HG03469 (cell line): ENCODE measurements at regions not wholly inside any gene's neighbourhood (a gene's known extent, or its start where the extent isn't known, plus 50 kb on each side); places are given as distances from the start of the nearest gene placed in this dataset.

ENCODE experiments used
- ATAC-seq: cut with Tn5 transposase; IDR thresholded peaks from one replicate; pipeline ENCODE4 v1.9.1; 2021; ENCODE audit warnings: mild to moderate bottlenecking, moderate library complexity, moderate number of reproducible peaks; ENCODE audit not compliant: unreplicated experiment

DNA sequence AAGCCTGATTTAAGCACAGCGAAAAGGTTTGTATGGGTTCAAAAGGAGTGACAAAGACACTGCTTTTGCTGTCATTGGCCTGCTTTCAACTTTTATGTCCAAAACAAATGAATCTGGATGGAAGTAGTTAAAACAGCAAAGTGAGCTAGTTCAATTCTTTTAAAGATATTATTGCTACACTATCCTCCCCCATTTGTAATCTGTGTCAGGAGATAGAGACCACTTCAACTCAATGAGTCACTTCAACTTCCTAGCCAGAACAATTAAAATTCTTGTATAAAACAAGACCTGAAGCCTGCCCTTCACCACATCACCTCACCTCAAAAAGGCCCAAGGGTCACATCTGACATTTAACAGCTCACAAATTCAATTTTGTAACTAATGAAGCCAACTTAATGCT, 364.1 kb upstream of the LYPLAL1 start:
- ATAC-seq = no peak

- ATAC-seq = no peak
Observed at GRCh38 chr1:218810306-218810705, 363.4 kb upstream of the LYPLAL1 start.

GRCh38 chr1:218811497-218811896, 362.2 kb upstream of the LYPLAL1 start:
- no peak for ATAC-seq

DNA sequence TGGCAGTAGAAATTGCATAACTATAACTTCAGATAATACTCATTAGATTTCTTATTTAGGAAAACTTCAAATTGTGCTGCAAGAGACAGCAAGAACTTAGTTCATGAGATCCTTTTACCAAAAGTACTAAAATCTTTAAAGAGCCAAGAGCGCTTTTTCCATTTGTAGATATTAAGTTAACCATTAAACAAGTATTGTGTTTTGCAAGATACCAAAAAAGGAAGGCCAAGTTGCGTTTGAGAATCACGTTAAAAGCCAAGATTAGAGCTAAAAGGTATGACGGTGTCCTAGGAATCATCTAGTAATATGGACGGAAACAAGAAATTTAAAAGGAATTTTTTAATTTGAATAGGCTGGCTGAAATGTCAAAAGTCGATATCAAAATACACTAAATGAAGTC, 361.3 kb upstream of the LYPLAL1 start:
- ATAC-seq = no peak

DNA sequence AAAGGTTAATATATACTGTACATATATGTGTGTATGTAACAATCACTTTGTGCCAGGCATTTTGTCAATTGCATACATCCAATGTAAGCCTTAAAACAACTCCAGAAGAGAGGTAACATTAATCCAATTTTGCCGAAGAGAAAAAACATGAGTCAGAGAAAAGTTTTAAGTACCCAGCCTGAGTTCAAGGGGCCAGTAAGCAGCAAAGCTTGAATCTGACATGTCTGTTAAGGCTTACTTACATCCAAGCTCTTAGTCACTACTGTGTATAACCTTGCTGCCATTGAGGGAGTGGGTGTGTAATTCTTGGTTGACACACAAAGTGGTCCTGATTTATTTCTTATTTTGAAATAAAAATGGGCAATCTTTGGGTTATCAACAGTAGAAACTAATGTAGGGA, 360.4 kb upstream of the LYPLAL1 start:
- ATAC-seq = no peak

- ATAC-seq = no peak
Observed at GRCh38 chr1:218815076-218815475, 358.6 kb upstream of the LYPLAL1 start.

DNA sequence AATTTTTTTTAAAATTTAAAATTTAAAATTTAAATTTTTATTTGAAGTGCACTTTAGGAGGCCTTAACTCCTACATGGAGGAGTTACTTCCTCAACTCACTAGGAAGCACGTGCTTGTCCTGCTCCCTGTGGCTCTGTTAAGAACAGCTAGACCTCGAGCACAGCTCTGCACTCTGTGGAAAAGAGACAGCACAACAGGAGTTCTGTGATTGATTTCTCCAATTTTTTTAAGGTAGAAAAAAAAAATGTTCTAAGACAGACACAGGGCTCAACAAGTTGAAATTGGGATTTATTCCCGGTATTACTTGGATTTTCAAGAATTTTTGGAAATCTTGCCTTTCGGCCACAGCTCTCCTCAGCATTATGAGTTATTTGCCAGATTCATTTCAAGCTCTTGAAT, 356.6 kb upstream of the LYPLAL1 start:
- no peak for ATAC-seq

DNA sequence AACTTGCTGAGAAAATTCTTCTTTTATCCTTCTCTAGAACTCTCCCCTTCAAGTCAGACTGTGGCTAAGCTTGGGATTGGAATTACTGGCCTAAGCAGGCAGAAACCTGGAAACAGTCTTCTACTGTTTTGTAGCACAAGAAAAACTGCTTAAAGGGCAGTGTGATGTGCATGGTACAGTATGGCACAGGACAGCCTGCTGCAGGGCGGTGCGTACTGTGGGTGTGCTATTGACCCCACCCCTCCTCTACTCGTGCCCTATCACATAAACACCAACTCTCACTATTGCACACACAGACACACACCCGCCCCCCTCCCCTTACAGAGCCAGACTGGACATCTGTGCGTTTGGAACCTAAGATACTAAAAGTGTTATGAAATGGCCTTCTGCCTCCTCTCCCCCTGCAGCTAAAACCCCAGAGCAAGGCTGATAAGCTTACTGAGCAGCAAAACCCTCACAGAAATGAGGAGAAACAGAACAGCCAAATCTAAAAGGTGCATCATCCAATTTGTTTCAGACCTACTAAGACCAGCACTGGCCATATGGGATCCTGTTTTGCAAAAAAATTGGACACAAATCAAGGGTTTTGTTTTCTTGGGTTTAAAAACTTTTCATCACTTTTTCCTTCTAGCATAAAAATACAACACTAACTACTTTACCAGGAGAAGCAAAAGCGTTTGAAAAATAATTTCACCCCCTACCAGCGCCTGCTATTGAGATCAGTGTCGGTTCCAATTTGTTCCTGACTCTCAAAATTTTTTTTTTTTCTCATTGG, 355.8 kb upstream of the LYPLAL1 start:
- ATAC-seq = no peak

GRCh38 chr1:218823291-218823900, 350.3 kb upstream of the LYPLAL1 start:
- no peak for ATAC-seq

DNA sequence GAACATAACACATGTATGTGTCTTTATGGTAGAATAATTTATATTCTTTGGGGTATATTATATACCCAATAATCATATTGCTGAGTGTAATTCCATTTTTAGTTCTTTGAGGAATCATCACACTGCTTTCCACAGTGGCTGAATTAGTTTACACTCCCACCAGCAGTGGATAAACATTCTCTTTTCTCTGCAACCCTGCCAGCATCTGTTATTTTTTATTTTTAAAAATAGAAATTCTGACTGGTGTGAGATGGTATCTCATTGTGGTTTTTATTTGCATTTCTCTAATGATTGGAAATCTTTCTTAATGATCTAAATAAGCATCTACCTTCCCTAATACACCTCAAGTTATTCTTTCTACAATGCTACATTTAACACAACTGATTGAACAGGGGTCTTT, 346.2 kb upstream of the LYPLAL1 start:
- no peak for ATAC-seq

DNA sequence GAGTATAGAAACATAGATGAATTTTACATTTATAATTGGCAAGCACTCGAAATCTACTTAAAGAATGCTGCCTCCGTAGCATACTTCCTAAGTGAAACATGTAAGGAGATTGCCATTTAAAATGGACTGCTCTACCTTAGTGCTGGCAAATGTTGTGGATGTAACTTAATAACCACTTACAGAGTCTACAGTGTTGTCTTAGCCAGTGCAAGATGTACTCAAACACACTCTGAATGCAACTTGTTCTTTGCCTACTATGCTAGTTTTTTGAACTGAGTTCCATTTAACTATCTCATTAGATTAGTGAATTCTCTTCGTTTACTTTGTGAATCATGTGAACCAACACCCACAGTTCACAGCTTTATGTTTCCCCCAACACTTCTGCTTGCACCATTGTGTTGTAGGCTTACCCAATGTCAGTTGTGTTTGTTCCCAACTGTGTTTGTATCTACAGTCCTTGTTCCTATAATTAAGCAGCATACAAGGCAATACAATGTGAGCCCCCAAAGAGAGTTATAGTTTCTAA, 345.5 kb upstream of the LYPLAL1 start:
- no peak for ATAC-seq

- ATAC-seq = no peak
Observed at GRCh38 chr1:218829097-218829496, 344.6 kb upstream of the LYPLAL1 start.

DNA sequence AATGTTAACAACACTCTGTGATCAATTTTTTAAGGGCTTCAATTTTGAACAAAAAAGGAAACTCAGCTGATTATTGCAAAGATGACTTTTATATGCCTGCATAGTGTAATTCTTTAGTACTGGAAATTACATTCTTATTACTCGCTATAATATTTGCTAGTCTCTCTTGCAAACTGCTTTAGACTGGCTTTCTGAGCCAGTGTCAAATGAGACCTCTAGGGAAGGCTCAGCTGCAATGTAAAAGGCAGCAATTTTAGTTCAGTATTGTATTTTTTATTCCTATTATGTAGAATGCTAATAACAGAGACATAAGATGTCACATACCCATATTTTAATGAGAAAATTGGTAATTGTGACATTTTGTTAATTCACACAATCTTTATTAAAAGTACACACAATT, 338.1 kb upstream of the LYPLAL1 start:
- no peak for ATAC-seq

- ATAC-seq = no peak
Observed at GRCh38 chr1:218836264-218836663, 337.4 kb upstream of the LYPLAL1 start.

- no peak for ATAC-seq
Observed at GRCh38 chr1:218837051-218837450, 336.6 kb upstream of the LYPLAL1 start.

DNA sequence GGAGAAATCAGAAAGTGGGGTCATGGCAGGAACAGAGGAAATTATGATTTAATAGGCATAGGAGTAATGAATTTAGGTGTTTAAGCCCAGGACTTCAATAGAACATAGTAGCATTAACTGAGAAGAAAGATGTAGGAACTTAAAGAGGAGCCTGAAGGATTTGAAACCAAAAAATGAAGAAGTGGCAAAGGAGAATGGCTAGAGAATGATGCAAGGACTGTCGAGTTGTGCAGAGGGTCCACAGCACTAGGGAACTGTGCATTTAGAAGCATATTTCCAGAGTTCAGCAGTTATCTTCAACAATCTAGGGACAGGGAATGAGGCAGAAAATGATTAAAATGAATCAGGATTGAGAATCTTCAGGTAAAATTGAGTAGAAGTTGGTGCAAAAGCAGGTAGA, 328.1 kb upstream of the LYPLAL1 start:
- no peak for ATAC-seq

GRCh38 chr1:218846181-218846580, 327.5 kb upstream of the LYPLAL1 start:
- no peak for ATAC-seq

- no peak for ATAC-seq
Observed at GRCh38 chr1:218847089-218847768, 326.4 kb upstream of the LYPLAL1 start.

DNA sequence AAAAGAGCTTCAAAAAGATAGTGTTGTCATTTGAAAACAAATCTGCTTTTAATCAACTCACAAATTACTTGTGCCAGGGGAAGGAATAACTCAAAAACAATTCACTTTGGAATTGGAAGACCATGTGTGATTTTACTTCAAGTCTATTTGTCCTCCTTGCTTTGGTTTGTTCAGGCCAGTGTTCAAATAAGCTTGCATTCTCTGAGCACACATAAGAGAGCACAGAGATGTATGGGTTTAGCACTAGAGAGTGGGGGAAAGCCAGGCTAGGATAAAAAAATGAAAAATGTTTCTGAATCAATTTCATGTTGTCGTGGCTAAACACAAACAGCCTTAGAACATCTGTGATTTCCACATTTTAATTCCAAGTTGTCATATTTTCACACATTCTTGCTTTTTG, 325.7 kb upstream of the LYPLAL1 start:
- no peak for ATAC-seq

DNA sequence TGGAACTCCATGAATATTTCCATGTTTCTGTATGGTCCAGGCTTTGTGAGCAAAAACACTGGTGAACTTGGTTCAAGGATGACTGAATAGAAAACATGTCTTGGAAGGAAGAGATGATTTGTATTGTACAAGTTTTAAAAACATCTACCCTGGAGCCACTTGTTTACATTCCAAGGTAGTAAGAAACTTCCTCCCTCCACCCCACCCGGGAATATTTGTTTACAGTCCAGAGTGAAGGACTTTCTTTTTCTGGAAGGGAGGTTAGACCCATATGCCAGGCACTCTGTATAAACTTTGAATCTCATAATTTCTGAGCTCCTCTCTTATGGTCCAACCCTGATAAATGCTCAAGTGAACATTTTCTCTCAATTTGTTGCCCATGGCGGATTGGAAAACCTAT, 323.3 kb upstream of the LYPLAL1 start:
- ATAC-seq = no peak

DNA sequence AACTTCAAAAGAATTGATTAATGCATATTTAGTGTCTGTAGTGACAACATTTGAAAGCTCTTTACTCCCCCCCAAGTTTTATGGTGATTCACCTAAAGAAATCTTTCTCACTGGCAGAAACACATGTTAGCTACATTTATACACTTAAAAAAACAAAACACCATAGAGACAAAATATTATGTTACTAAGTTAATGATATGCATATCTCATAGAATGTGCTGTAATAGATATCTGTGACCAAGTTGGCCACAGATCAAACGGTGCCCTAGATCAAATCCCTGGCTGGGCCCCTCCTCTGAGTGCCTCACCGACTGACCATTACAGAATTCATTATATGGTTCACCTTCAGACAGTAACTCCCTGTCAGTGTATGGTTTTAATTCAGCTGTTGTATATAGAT, 322.1 kb upstream of the LYPLAL1 start:
- no peak for ATAC-seq

DNA sequence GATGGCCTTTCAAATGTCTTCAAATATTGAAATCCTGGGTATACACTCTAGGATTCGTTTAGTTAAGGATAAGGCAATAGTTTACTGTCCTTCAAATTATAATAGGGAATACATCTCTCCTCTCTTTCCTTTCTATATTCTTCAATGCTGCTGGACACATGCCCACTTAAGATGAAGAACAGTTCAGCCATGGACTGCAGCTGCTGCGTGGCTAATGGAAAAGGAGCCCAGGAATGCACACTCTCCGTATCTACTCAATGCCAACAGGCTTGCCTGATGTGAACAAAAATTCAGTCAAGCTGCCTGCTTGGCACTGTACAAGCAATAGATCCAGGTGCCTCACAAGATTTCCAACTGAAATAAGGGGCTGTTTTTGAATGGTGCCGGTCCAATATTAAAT, 321.2 kb upstream of the LYPLAL1 start:
- no peak for ATAC-seq
